B cell (primary cell): ENCODE measurements at regions not wholly inside any gene's neighbourhood (a gene's known extent, or its start where the extent isn't known, plus 50 kb on each side); places are given as distances from the start of the nearest gene placed in this dataset.

Experiments used
- CTCF ChIP-seq: fragments of 200-600 bp; IDR thresholded peaks from one replicate; pipeline ENCODE4 v1.8.0; 2022; ENCODE audit warnings: antibody characterized with exemption, mild to moderate bottlenecking
- EZH2 ChIP-seq: IDR thresholded peaks from 2 replicates; pipeline ENCODE4 v1.6.1; 2012; ENCODE audit warnings: borderline replicate concordance, low read depth, mild to moderate bottlenecking, moderate library complexity, low read length; ENCODE audit not compliant: insufficient read depth, poor library complexity, severe bottlenecking

GRCh38 chr15:69946870-69947269 lies 150.8 kb downstream of the TLE3 start:
- TF ChIP-seq CTCF (no peak), EZH2 (no peak)
